Heart right ventricle (tissue), 16 donors: ENCODE measurements at regions not wholly inside any gene's neighbourhood (a gene's known extent, or its start where the extent isn't known, plus 50 kb on each side); places are given as distances from the start of the nearest gene placed in this dataset.

ENCODE experiments used
- ATAC-seq, 8 donors: fragments of 200-7000 bp; cut with Tn5 transposase; one replicate each; pipeline ENCODE4 v1.9.1; 2020; ENCODE audit warnings: mild to moderate bottlenecking in 8 of 8, moderate library complexity in 8 of 8, moderate number of reproducible peaks in 1 of 8
- DNase-seq, 2 donors: peaks; one replicate each; pipeline ENCODE4 v3.0.0-alpha.2; 2020
- H3K27ac ChIP-seq, 10 donors: fragments of 200-600 bp; sonication (generic) in 2 of 10; one replicate each; pipeline versions ENCODE4 v1.5.0 to v1.8.0; 2020 to 2022; ENCODE audit warnings: mild to moderate bottlenecking in 3 of 10
- H3K27me3 ChIP-seq, 7 donors: fragments of 200-600 bp; one replicate each; pipeline ENCODE4 v1.8.0; 2021 to 2022; ENCODE audit warnings: mild to moderate bottlenecking in 2 of 7
- H3K36me3 ChIP-seq, 9 donors: fragments of 200-600 bp; sonication (generic) in 1 of 9; one replicate each; pipeline versions ENCODE4 v1.5.0 to v1.8.0; 2020 to 2022; ENCODE audit warnings: mild to moderate bottlenecking in 2 of 9
- H3K4me1 ChIP-seq, 9 donors: fragments of 200-600 bp; sonication (generic) in 1 of 9; one replicate each; pipeline versions ENCODE4 v1.5.0 to v1.8.0; 2020 to 2022; ENCODE audit warnings: mild to moderate bottlenecking in 4 of 9
- H3K4me3 ChIP-seq, 10 donors: fragments of 200-600 bp; sonication (generic) in 2 of 10; one replicate each; pipeline versions ENCODE4 v1.5.0 to v1.8.0; 2020 to 2022; ENCODE audit warnings: mild to moderate bottlenecking in 7 of 10, moderate library complexity in 2 of 10
- H3K9me3 ChIP-seq, 11 donors: fragments of 200-600 bp in 10 of 11; sonication (generic) in 2 of 11; one replicate each; pipeline versions ENCODE4 v1.5.0 to v1.8.0; 2013 to 2022; ENCODE audit warnings: mild to moderate bottlenecking in 2 of 11, control low read depth in 1 of 11, moderate library complexity in 1 of 11
- CTCF ChIP-seq, 9 donors: fragments of 200-600 bp; sonication (generic) in 2 of 9; IDR thresholded peaks; one replicate each; pipeline versions ENCODE4 v1.5.0 to v1.8.0; 2021 to 2022; ENCODE audit warnings: antibody characterized with exemption in 9 of 9, mild to moderate bottlenecking in 5 of 9, moderate library complexity in 1 of 9
- WGBS, 2 donors: extraction: QIAGEN DNeasy Blood & Tissue Kit; methylation state at CpG; one replicate each; pipeline ENCODE4 v1.1.7; 2013; ENCODE audit warnings: inconsistent platforms in 1 of 2; 5-methylcytosine and 5-hydroxymethylcytosine counted together
- intact Hi-C, 10 donors: fragments of 100-400 bp; cut with DNase I; formaldehyde crosslinking; loops; one replicate each; pipeline versions ENCODE4 v1.11.1 to v1.14.2; 2022
- donor health status: Arrhythmogenic right ventricular cardiomyopathy.
- donor health status: ischemic (EF 13 %, LVEDD 7.1; RV severe dilation, severe dysfunction).
- donor health status: healthy with polysubstance abuse.
- donor health status: DM: no; HTN: yes; CAD: no.
- donor health status: DM: no; HTN: no; CAD: no.
- donor health status: ischemic (EF 25% LVEDD 6.9; RV normal size, moderate dysfunction).
- donor health status: ischemic (EF 25% LVEDD 5.7; RV mildly dilated, moderate dysfunction).
- donor health status: healthy.
- donor health status: DM: yes; HTN: yes; CAD: no.
- donor health status: Ischemic cardiomyopathy.
- donor health status: ischemic (EF 35%, LVEDD 5.7; RV mildly dilated, moderate dysfunction).
- donor health status: nonischemic (EF 11% LVEDD 7.7; RV severe dilation, severe dysfunction).
- donor health status: DM: yes; HTN: yes; CAD: no.
- donor health status: PGD.
- donor health status: ischemic (EF 29% LVEDD 5.4; RV normal size, mild dysfunction).
- donor health status: nonischemic (EF 23%, LVEDD 6.1; RV moderate dilation, normal function).

- no peak overlapping the region for H3K4me3 ChIP-seq
- intact Hi-C loops, result no loop called here
- no peaks in the 10 kb centered on the region for H3K36me3 ChIP-seq
- no peak for ATAC-seq
- DNase-seq, result no peak
- WGBS, 2 donors, result 82 to 91% methylated on average over 3 of the region's 3 CpGs
- peaks cover 0 to 4% (median 0%) of the 10 kb centered on the region in 11 donors for H3K9me3 ChIP-seq
- no peak overlapping the region for H3K27ac ChIP-seq
- no peaks in the 10 kb centered on the region for H3K4me1 ChIP-seq
- no peaks in the 10 kb centered on the region for H3K27me3 ChIP-seq
- TF ChIP-seq CTCF (IDR thresholded peaks at IDR 0.05), result no peak
Measured at GRCh38 chr1:90407737-90408136, 309.4 kb downstream of the BARHL2 start.

DNA sequence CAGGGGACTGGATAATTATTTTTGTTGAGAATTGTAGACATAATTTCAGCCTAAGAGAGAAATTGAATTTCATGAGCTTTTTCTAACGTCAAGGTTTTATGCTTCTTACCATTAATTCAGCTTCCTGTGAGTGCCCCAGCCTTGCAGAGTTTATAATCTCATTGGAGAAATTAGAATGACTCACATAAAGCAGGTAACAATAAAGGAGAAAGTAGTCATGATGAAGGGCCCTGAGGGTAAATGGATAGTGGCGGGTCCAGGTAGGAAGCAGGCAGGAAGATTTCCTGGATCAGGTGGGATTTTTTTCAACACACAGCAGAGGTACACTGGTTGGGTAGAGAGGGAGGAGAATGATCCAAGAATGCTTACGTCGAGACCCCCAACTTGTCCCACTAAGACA is 311.4 kb downstream of the BARHL2 start:
- Histone ChIP-seq H3K27ac (no peak overlapping the region), H3K4me3 (no peak overlapping the region), H3K36me3 (no peaks in the 10 kb centered on the region), H3K4me1 (no peaks in the 10 kb centered on the region), H3K27me3 (no peaks in the 10 kb centered on the region), H3K9me3 (peaks cover 0 to 3% (median 0%) of the 10 kb centered on the region in 11 donors)
- ATAC-seq (no peak), DNase-seq (no peak)
- WGBS, 2 donors, result 87 to 96% methylated on average over 4 of the region's 4 CpGs
- intact Hi-C loops, result no loop called here
- no peak for TF ChIP-seq CTCF (IDR thresholded peaks at IDR 0.05)

DNA sequence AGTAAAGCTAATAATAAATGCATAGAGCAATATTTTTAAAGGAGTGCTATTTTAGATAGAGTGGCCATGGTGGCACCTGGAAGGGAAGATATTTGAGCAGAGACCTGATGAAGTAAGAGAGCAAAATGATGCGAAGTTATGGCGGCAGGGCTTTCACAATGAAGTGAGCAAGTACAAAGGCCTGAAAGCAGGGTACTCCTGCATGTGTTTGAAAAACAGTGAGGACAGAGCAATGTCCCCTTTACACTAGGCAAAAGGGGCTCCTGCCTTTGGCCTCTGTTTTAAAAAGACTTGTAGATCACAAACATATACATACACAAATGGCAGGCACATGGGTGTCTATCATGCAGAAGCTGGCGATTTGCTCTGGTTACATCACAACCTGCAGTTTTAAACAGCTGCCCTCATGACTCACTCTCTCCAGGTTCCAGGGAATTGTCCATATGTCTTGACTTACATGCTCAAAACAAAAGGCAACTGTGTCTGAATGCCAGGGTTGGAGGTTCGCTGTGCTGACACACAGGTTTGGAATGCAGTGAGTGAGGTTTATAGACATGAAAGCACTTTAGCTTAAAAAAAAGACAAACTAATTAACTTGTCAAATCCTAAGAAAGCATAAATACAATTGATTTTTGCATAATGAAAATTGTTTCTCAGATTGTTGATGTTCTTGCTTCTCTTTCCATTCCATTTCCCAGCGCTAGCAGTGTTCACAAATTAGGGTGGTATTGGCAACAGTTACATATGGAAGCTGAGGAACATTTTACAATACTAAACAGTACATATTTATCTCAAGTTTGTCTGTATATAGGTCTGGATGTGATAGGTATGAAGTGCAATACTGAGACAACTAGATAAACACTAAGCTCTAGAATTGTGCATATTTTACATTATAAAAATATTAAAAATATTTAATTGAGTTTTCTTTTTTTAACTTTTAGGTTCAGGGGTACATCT is 313.9 kb downstream of the BARHL2 start:
- Histone ChIP-seq H3K36me3 (no peaks in the 10 kb centered on the region), H3K27me3 (no peaks in the 10 kb centered on the region), H3K9me3 (no peaks in the 10 kb centered on the region), H3K4me1 (no peaks in the 10 kb centered on the region), H3K27ac (no peak overlapping the region), H3K4me3 (no peak overlapping the region)
- DNase-seq, result no peak
- ATAC-seq, result no peak
- no peak for TF ChIP-seq CTCF (IDR thresholded peaks at IDR 0.05)
- intact Hi-C loops, result no loop called here
- WGBS, 2 donors, result 67 to 71% methylated on average over 5 of the region's 5 CpGs

DNA sequence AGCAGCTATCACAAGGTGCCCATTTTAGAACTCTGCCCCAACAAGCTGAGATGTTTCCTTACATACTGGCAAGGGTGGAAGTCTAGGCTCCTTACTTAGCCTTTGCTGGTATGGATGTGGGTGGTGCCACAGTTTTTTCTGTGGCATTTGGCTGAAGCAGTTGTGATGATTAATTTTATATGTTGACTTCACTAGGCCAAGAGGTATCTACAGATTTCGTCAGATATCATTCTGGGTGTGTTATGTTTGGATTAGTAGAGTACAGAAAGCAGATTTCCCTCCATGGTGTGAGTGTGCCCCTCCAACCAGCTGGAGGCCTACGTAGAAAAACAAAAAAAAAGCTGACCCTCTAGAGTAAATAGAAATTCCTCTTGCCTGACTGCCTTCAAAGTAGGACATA is 317.0 kb downstream of the BARHL2 start:
- intact Hi-C loops, result no loop called here
- WGBS, 2 donors, result 69 to 75% methylated on average over 2 of the region's 2 CpGs
- Histone ChIP-seq H3K36me3 (no peaks in the 10 kb centered on the region), H3K4me1 (no peaks in the 10 kb centered on the region), H3K27ac (no peak overlapping the region), H3K27me3 (no peaks in the 10 kb centered on the region), H3K9me3 (no peaks in the 10 kb centered on the region), H3K4me3 (no peak overlapping the region)
- no peak for DNase-seq
- no peak for TF ChIP-seq CTCF (IDR thresholded peaks at IDR 0.05)
- ATAC-seq, result no peak
